ENCODE measurements at regions not wholly inside any gene's neighbourhood (a gene's known extent, or its start where the extent isn't known, plus 50 kb on each side); places are given as distances from the start of the nearest gene placed in this dataset.

- H3K27ac ChIP-seq (ENCODE audit: low read depth, low read length), result no peak overlapping the region
- H2AFZ ChIP-seq (ENCODE audit: low read depth, low read length, poor library complexity, severe bottlenecking), result no peak overlapping the region
- H3K4me1 ChIP-seq (ENCODE audit: control insufficient read depth in 1 of 2, insufficient read depth in 2 of 2, low read length in 2 of 2), result no peaks in the 10 kb centered on the region
- no peaks in the 10 kb centered on the region for H3K36me3 ChIP-seq (ENCODE audit: control insufficient read depth in 1 of 2, insufficient read depth in 2 of 2, low read length in 2 of 2)
- no peaks in the 10 kb centered on the region for H3K9me3 ChIP-seq (ENCODE audit: control insufficient read depth in 1 of 2, insufficient read depth in 1 of 2, low read depth in 1 of 2, low read length in 2 of 2)
- H4K20me1 ChIP-seq (ENCODE audit: insufficient read depth), result no peaks in the 10 kb centered on the region
- H3K4me3 ChIP-seq (replicated peaks in 1 of 2; ENCODE audit: low read depth in 1 of 2, low read length in 2 of 2), result no peak overlapping the region
- ChIA-PET POLR2A (no interaction called here), CTCF (no interaction called here), RAD21 (ENCODE audit: low non-redundant PET in 1 of 2, low total read pairs in 2 of 2, uncharacterized antibody in 2 of 2, unreplicated experiment in 2 of 2) (no interaction called here)
- DNase-seq (ENCODE audit: low read depth, low spot score) (no peak), ATAC-seq (no peak)
- TF ChIP-seq, protein P1, sequence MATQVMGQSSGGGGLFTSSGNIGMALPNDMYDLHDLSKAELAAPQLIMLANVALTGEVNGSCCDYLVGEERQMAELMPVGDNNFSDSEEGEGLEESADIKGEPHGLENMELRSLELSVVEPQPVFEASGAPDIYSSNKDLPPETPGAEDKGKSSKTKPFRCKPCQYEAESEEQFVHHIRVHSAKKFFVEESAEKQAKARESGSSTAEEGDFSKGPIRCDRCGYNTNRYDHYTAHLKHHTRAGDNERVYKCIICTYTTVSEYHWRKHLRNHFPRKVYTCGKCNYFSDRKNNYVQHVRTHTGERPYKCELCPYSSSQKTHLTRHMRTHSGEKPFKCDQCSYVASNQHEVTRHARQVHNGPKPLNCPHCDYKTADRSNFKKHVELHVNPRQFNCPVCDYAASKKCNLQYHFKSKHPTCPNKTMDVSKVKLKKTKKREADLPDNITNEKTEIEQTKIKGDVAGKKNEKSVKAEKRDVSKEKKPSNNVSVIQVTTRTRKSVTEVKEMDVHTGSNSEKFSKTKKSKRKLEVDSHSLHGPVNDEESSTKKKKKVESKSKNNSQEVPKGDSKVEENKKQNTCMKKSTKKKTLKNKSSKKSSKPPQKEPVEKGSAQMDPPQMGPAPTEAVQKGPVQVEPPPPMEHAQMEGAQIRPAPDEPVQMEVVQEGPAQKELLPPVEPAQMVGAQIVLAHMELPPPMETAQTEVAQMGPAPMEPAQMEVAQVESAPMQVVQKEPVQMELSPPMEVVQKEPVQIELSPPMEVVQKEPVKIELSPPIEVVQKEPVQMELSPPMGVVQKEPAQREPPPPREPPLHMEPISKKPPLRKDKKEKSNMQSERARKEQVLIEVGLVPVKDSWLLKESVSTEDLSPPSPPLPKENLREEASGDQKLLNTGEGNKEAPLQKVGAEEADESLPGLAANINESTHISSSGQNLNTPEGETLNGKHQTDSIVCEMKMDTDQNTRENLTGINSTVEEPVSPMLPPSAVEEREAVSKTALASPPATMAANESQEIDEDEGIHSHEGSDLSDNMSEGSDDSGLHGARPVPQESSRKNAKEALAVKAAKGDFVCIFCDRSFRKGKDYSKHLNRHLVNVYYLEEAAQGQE (IDR thresholded peaks at IDR 0.05; ENCODE audit: low read depth), result no peak
- no peak for TF ChIP-seq YY1 (IDR thresholded peaks at IDR 0.05; ENCODE audit: extremely low read depth, insufficient replicate concordance, low read depth, low read length)
- TF ChIP-seq CEBPB (IDR thresholded peaks at IDR 0.05; ENCODE audit: low read depth), result no peak
- TF ChIP-seq POLR2A (IDR thresholded peaks at IDR 0.05; ENCODE audit: borderline replicate concordance, extremely low read depth, insufficient read depth, insufficient read length), result no peak
- TF ChIP-seq EGR1 (IDR thresholded peaks at IDR 0.05; ENCODE audit: low read depth), result no peak
- TF ChIP-seq CBX3 (IDR thresholded peaks at IDR 0.05; ENCODE audit: low read depth), result no peak
- no peak for TF ChIP-seq EZH2 (IDR thresholded peaks at IDR 0.05)
- TF ChIP-seq TCF7L2 (IDR thresholded peaks at IDR 0.05; ENCODE audit: borderline replicate concordance, extremely low read depth, insufficient read depth, insufficient read length), result no peak
- no peak for TF ChIP-seq CTCF (IDR thresholded peaks at IDR 0.05 in 2 of 3, conservative IDR thresholded peaks at IDR 0.05 in 1 of 3; ENCODE audit: borderline replicate concordance in 1 of 3, insufficient read depth in 1 of 3, low read depth in 2 of 3, low read length in 2 of 3)
- TF ChIP-seq, protein P2, sequence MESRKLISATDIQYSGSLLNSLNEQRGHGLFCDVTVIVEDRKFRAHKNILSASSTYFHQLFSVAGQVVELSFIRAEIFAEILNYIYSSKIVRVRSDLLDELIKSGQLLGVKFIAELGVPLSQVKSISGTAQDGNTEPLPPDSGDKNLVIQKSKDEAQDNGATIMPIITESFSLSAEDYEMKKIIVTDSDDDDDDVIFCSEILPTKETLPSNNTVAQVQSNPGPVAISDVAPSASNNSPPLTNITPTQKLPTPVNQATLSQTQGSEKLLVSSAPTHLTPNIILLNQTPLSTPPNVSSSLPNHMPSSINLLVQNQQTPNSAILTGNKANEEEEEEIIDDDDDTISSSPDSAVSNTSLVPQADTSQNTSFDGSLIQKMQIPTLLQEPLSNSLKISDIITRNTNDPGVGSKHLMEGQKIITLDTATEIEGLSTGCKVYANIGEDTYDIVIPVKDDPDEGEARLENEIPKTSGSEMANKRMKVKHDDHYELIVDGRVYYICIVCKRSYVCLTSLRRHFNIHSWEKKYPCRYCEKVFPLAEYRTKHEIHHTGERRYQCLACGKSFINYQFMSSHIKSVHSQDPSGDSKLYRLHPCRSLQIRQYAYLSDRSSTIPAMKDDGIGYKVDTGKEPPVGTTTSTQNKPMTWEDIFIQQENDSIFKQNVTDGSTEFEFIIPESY (IDR thresholded peaks at IDR 0.05; ENCODE audit: extremely low read depth, insufficient replicate concordance, low read length), result no peak
- TF ChIP-seq FOSL1 (IDR thresholded peaks at IDR 0.05; ENCODE audit: low read depth), result no peak
- TF ChIP-seq SIN3A (IDR thresholded peaks at IDR 0.05; ENCODE audit: low read depth), result no peak
- TF ChIP-seq ELF1 (IDR thresholded peaks at IDR 0.05; ENCODE audit: borderline replicate concordance, low read depth), result no peak
- no peak for TF ChIP-seq RAD21 (IDR thresholded peaks at IDR 0.05; ENCODE audit: low read depth)
- no peak for TF ChIP-seq ATF3 (IDR thresholded peaks at IDR 0.05)
- no peak for TF ChIP-seq ZFX (IDR thresholded peaks at IDR 0.05)
- TF ChIP-seq POLR2AphosphoS5 (IDR thresholded peaks at IDR 0.05; ENCODE audit: low read depth, low read length), result no peak
- intact Hi-C loops (cut with micrococcal nuclease), result no loop called here
- BruUV-seq (replicated peaks), result no TSS peak
- no peaks in the 10 kb centered on the region for H3K79me2 ChIP-seq (ENCODE audit: insufficient read depth, low read length)
- H3K9ac ChIP-seq (ENCODE audit: low read length), result no peak overlapping the region
- H3K27me3 ChIP-seq (ENCODE audit: insufficient read depth, low read length), result peaks cover 58% of the 10 kb centered on the region
- no peak overlapping the region for H3K4me2 ChIP-seq (ENCODE audit: low read length)
- no peaks in the 10 kb centered on the region for H3K9me2 ChIP-seq (ENCODE audit: insufficient read depth)
These were observed 660.7 kb downstream of the PTPRU start for GRCh38 chr1:29896791-29897714.

All from HCT116 (cell line).